ENCODE measurements at regions not wholly inside any gene's neighbourhood (a gene's known extent, or its start where the extent isn't known, plus 50 kb on each side); places are given as distances from the start of the nearest gene placed in this dataset.

GRCh38 chr4:33711826-33712225, 2532.5 kb downstream of the ARAP2 start:
- TF ChIP-seq EZH2 (IDR thresholded peaks at IDR 0.05; ENCODE audit: insufficient read depth, poor library complexity, severe bottlenecking): no peak
- no peak for TF ChIP-seq EZH2phosphoT487 (IDR thresholded peaks at IDR 0.05; ENCODE audit: insufficient read depth, low read depth)
- DNase-seq: no peak
- no peak overlapping the region for H3K4me2 ChIP-seq (ENCODE audit: unreplicated experiment)
- no peak overlapping the region for H3K9ac ChIP-seq
- peaks cover 9% of the 10 kb centered on the region for H3K4me1 ChIP-seq (ENCODE audit: insufficient read depth)
- H3K27ac ChIP-seq: no peak overlapping the region
- no peaks in the 10 kb centered on the region for H3K27me3 ChIP-seq (replicated peaks; ENCODE audit: insufficient read depth)
- no peak overlapping the region for H2AFZ ChIP-seq
- in situ Hi-C loops (cut with MboI): no loop called here
- H4K20me1 ChIP-seq (ENCODE audit: insufficient read depth): no peaks in the 10 kb centered on the region
- no peaks in the 10 kb centered on the region for H3K36me3 ChIP-seq (ENCODE audit: low read depth)
- H3K4me3 ChIP-seq: no peak overlapping the region
- no peaks in the 10 kb centered on the region for H3K9me3 ChIP-seq (ENCODE audit: low read depth)
- no peaks in the 10 kb centered on the region for H3K9me2 ChIP-seq (ENCODE audit: insufficient read depth)
- H3F3A ChIP-seq (ENCODE audit: insufficient read depth): 0 out of 2 replicates have a peak, but pooled peaks cover 3% of the 10 kb centered on the region
- no peaks in the 10 kb centered on the region for H3K79me2 ChIP-seq (ENCODE audit: insufficient read depth)

- Histone ChIP-seq H3K4me3 (no peak overlapping the region), H4K20me1 (ENCODE audit: insufficient read depth) (no peaks in the 10 kb centered on the region), H3F3A (ENCODE audit: insufficient read depth) (0 out of 2 replicates have a peak, but pooled peaks cover 3% of the 10 kb centered on the region), H3K27me3 (replicated peaks; ENCODE audit: insufficient read depth) (peaks cover 9% of the 10 kb centered on the region), H3K9ac (no peak overlapping the region), H3K36me3 (ENCODE audit: low read depth) (no peaks in the 10 kb centered on the region), H3K9me3 (ENCODE audit: low read depth) (no peaks in the 10 kb centered on the region), H3K4me1 (ENCODE audit: insufficient read depth) (peaks cover 9% of the 10 kb centered on the region), H3K9me2 (ENCODE audit: insufficient read depth) (no peaks in the 10 kb centered on the region), H3K27ac (no peak overlapping the region), H3K79me2 (ENCODE audit: insufficient read depth) (no peaks in the 10 kb centered on the region), H2AFZ (no peak overlapping the region), H3K4me2 (ENCODE audit: unreplicated experiment) (no peak overlapping the region)
- in situ Hi-C loops (cut with MboI): no loop called here
- WGBS, 2 experiments (ENCODE audit: low coverage in 1 of 2, low lambda C conversion rate in 2 of 2, missing lambda C conversion rate in 2 of 2): 94 to 100% methylated on average over 1 of the region's 1 CpG
- no peak for DNase-seq
- no peak for TF ChIP-seq EZH2 (IDR thresholded peaks at IDR 0.05; ENCODE audit: insufficient read depth, poor library complexity, severe bottlenecking)
- no peak for TF ChIP-seq EZH2phosphoT487 (IDR thresholded peaks at IDR 0.05; ENCODE audit: insufficient read depth, low read depth)
Measured at GRCh38 chr4:33714971-33715370, 2529.3 kb downstream of the ARAP2 start.

GRCh38 chr4:33715841-33716395, 2528.4 kb downstream of the ARAP2 start:
- H3F3A ChIP-seq (ENCODE audit: insufficient read depth): 0 out of 2 replicates have a peak, but pooled peaks cover 3% of the 10 kb centered on the region
- peaks cover 9% of the 10 kb centered on the region for H3K27me3 ChIP-seq (replicated peaks; ENCODE audit: insufficient read depth)
- H4K20me1 ChIP-seq (ENCODE audit: insufficient read depth): no peaks in the 10 kb centered on the region
- no peak overlapping the region for H3K9ac ChIP-seq
- H3K79me2 ChIP-seq (ENCODE audit: insufficient read depth): no peaks in the 10 kb centered on the region
- peak; percentile 88 for TF ChIP-seq EZH2phosphoT487 (IDR thresholded peaks at IDR 0.05; ENCODE audit: insufficient read depth, low read depth)
- TF ChIP-seq EZH2 (IDR thresholded peaks at IDR 0.05; ENCODE audit: insufficient read depth, poor library complexity, severe bottlenecking): no peak
- no peaks in the 10 kb centered on the region for H3K36me3 ChIP-seq (ENCODE audit: low read depth)
- H3K4me2 ChIP-seq (ENCODE audit: unreplicated experiment): no peak overlapping the region
- peak; percentile 90 for DNase-seq
- in situ Hi-C loops (cut with MboI): no loop called here
- no peak overlapping the region for H3K4me3 ChIP-seq
- no peaks in the 10 kb centered on the region for H3K9me3 ChIP-seq (ENCODE audit: low read depth)
- no peaks in the 10 kb centered on the region for H3K9me2 ChIP-seq (ENCODE audit: insufficient read depth)
- no peak overlapping the region for H3K27ac ChIP-seq
- WGBS, 2 experiments (ENCODE audit: low coverage in 1 of 2, low lambda C conversion rate in 2 of 2, missing lambda C conversion rate in 2 of 2): 3 to 8% methylated on average over 4 of the region's 4 CpGs
- peaks cover 9% of the 10 kb centered on the region for H3K4me1 ChIP-seq (ENCODE audit: insufficient read depth)
- no peak overlapping the region for H2AFZ ChIP-seq

- Histone ChIP-seq H4K20me1 (ENCODE audit: insufficient read depth) (no peaks in the 10 kb centered on the region), H3K36me3 (ENCODE audit: low read depth) (no peaks in the 10 kb centered on the region), H3K27ac (peak overlapping the region; percentile 26), H3K4me2 (ENCODE audit: unreplicated experiment) (peak overlapping the region; percentile 66), H3K9ac (0 out of 2 replicates have a peak overlapping the region, but pooled peaks have one; percentile 20), H3K4me1 (ENCODE audit: insufficient read depth) (peaks cover 10% of the 10 kb centered on the region; the same call in 1 of the 2 replicates), H3K4me3 (peak overlapping the region; percentile 49), H3K79me2 (ENCODE audit: insufficient read depth) (no peaks in the 10 kb centered on the region), H2AFZ (peak overlapping the region; percentile 16), H3K9me2 (ENCODE audit: insufficient read depth) (no peaks in the 10 kb centered on the region), H3K9me3 (ENCODE audit: low read depth) (no peaks in the 10 kb centered on the region), H3F3A (ENCODE audit: insufficient read depth) (peaks cover 8% of the 10 kb centered on the region; the same call in 1 of the 2 replicates), H3K27me3 (replicated peaks; ENCODE audit: insufficient read depth) (peaks cover 8% of the 10 kb centered on the region)
- peak; percentile 71 for DNase-seq
- in situ Hi-C loops (cut with MboI): no loop called here
- WGBS, 2 experiments (ENCODE audit: low coverage in 1 of 2, low lambda C conversion rate in 2 of 2, missing lambda C conversion rate in 2 of 2): 15 to 21% methylated on average over 2 of the region's 2 CpGs
- no peak for TF ChIP-seq EZH2phosphoT487 (IDR thresholded peaks at IDR 0.05; ENCODE audit: insufficient read depth, low read depth)
- no peak for TF ChIP-seq EZH2 (IDR thresholded peaks at IDR 0.05; ENCODE audit: insufficient read depth, poor library complexity, severe bottlenecking)
Measured at GRCh38 chr4:33722254-33722653, 2522.1 kb downstream of the ARAP2 start.
